Stomach (tissue), 4 donors: ENCODE measurements at regions not wholly inside any gene's neighbourhood (a gene's known extent, or its start where the extent isn't known, plus 50 kb on each side); places are given as distances from the start of the nearest gene placed in this dataset.
"Not testable (repeated sequence)": the region's sequence is repeated elsewhere in the genome, so short reads cannot be mapped to it uniquely, and the experiment has no call there.

Experiments used
- EP300 ChIP-seq: sonication (generic); formaldehyde crosslinking; IDR thresholded peaks from one replicate; pipeline ENCODE4 v1.6.1; 2017; ENCODE audit warnings: antibody characterized with exemption
- TF ChIP-seq, protein P1 (sequence below), 7 experiments: fragments of 450-650 bp in 4 of 7; fragments of 200-600 bp in 3 of 7; sonication (generic) in 3 of 7; IDR thresholded peaks; one replicate each; pipeline ENCODE4 v1.5.1; 2016 to 2019; ENCODE audit warnings: antibody characterized with exemption in 7 of 7, control low read depth in 2 of 7, mild to moderate bottlenecking in 1 of 7

DNA sequence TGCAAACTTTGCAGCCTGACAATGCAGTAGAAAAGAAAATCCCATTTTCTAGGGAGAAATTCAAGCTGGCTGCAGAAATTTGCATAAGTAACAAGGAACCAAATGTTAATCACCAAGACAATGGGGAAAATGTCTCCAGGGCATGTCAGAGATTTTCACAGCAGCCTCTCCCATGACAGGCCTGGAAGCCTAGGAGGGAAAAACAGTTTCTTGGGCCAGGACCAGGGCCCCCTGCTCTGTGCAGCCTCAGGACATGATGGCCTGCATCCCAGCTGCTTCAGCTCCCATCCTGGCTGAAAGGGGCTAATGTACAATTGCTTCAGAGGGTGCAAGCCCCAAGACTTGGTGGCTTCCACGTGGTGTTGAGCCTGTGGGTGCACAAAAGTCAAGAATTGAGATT is 74.8 kb upstream of the SERPINE2 start:
- TF ChIP-seq, protein P1, sequence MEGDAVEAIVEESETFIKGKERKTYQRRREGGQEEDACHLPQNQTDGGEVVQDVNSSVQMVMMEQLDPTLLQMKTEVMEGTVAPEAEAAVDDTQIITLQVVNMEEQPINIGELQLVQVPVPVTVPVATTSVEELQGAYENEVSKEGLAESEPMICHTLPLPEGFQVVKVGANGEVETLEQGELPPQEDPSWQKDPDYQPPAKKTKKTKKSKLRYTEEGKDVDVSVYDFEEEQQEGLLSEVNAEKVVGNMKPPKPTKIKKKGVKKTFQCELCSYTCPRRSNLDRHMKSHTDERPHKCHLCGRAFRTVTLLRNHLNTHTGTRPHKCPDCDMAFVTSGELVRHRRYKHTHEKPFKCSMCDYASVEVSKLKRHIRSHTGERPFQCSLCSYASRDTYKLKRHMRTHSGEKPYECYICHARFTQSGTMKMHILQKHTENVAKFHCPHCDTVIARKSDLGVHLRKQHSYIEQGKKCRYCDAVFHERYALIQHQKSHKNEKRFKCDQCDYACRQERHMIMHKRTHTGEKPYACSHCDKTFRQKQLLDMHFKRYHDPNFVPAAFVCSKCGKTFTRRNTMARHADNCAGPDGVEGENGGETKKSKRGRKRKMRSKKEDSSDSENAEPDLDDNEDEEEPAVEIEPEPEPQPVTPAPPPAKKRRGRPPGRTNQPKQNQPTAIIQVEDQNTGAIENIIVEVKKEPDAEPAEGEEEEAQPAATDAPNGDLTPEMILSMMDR (IDR thresholded peaks at IDR 0.05), result not testable (repeated sequence)
- TF ChIP-seq EP300, result not testable (repeated sequence)
